Testis (tissue), 2 donors: ENCODE measurements at regions not wholly inside any gene's neighbourhood (a gene's known extent, or its start where the extent isn't known, plus 50 kb on each side); places are given as distances from the start of the nearest gene placed in this dataset.

ENCODE experiments used
- CTCF ChIP-seq, 3 experiments: fragments of 450-650 bp in 2 of 3; fragments of 200-600 bp in 1 of 3; sonication (generic) in 1 of 3; IDR thresholded peaks; one replicate each; pipeline ENCODE4 v1.5.1; 2016 to 2019; ENCODE audit warnings: antibody characterized with exemption in 3 of 3, mild to moderate bottlenecking in 2 of 3, moderate library complexity in 1 of 3
- POLR2A ChIP-seq: fragments of 450-650 bp; IDR thresholded peaks from one replicate; pipeline ENCODE4 v1.6.1; 2017; ENCODE audit warnings: antibody characterized with exemption, mild to moderate bottlenecking, moderate library complexity

- peak; percentile 81 to 98 (median 88) for TF ChIP-seq CTCF (IDR thresholded peaks at IDR 0.05)
- TF ChIP-seq POLR2A = no peak
Observed at GRCh38 chr2:7097353-7097895, 180.2 kb downstream of the RNF144A start.
